ES-I3 (cell line): ENCODE measurements at regions not wholly inside any gene's neighbourhood (a gene's known extent, or its start where the extent isn't known, plus 50 kb on each side); places are given as distances from the start of the nearest gene placed in this dataset.
"Not testable (repeated sequence)": the region's sequence is repeated elsewhere in the genome, so short reads cannot be mapped to it uniquely, and the experiment has no call there.

ENCODE experiments used
- H3K36me3 ChIP-seq: 2 replicates; pipeline ENCODE4 v1.6.1; 2013; ENCODE audit warnings: mild to moderate bottlenecking, low read length, control low read depth, moderate library complexity; ENCODE audit not compliant: insufficient read depth
- H3K4me1 ChIP-seq: 2 replicates; pipeline ENCODE4 v1.6.1; 2013; ENCODE audit warnings: mild to moderate bottlenecking, control low read depth, low read length; ENCODE audit not compliant: insufficient read depth
- H3K9ac ChIP-seq: 2 replicates; pipeline ENCODE4 v1.6.1; 2013; ENCODE audit warnings: low read depth, mild to moderate bottlenecking, low read length, moderate library complexity
- H3K9me3 ChIP-seq: 2 replicates; pipeline ENCODE4 v1.6.1; 2013; ENCODE audit warnings: mild to moderate bottlenecking, low read length, moderate library complexity; ENCODE audit not compliant: control insufficient read depth, insufficient read depth

DNA sequence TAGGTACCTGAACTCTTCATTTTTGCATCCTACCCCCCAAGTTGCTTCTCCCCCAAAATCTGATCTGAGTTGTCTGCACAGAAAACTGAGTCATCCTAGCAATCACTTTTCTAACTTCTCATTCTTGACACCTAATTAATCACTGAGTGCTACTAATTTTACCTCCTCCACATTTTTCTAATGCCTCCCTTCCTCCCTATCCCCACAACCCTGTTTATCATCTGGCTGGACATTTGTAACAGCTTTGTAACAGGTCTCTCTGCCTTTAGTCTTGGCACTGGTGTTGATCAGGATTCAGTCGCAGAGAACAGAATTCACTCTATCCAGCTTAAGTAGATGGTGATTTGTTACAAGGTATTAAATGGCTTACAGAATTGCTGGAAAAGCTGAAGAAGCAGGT is 303.9 kb upstream of the GATB start:
- no peaks in the 10 kb centered on the region for H3K9me3 ChIP-seq

DNA sequence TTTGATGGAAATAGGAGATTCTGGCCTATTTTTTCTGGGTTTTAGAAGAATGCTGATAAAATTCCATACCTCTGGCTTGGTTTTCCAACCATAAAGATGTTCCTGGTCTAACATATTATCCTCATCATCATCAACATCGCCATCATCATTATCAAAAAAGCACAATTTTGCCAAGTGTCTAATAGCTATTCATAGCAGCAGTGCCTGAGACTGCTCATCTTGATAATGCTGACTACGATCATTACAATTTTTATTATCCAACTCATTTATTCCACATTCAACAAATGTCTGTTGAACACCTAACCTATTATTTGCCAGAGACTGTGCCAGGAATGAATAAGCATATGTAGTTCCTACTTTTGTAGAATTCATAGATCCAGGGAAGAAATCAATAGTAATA is 303.5 kb upstream of the GATB start:
- H3K4me1 ChIP-seq: peaks cover 6% of the 10 kb centered on the region; the same call in 1 of the 2 replicates
- H3K36me3 ChIP-seq: no peaks in the 10 kb centered on the region
- no peak overlapping the region for H3K9ac ChIP-seq
- no peaks in the 10 kb centered on the region for H3K9me3 ChIP-seq

More for the DNA sequence above, 303.9 kb upstream of the GATB start:
- H3K36me3 ChIP-seq: no peaks in the 10 kb centered on the region
- peaks cover 6% of the 10 kb centered on the region; the same call in 1 of the 2 replicates for H3K4me1 ChIP-seq
- no peak overlapping the region for H3K9ac ChIP-seq

DNA sequence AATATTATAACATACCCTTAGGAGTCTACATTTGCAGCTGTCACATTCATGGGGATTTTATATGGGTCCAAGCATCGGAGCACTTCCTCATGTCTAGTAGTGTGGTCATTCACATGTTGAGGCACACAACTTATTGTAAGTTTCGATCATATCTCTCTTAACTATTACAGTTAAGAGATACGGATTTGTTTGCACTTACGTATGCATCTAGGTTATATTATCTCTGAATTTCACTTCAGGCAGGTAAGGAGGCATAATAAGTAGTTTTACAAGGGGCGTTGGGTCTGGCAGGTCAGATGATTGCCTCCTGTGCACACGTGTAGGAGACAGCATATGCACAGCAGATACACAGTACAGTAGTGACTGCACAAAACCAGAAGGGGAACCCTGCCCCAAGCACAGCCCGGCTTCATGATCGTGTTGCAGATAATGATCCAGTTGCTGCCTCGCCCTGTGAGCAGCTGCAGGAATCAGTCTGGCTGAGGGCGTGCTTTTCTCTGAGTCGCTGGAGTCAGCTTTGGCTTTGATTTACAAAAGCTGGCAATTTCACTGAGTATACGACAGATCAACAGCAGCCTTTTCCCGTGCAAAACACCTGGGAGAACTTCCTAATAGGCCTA is 302.9 kb upstream of the GATB start:
- Histone ChIP-seq H3K9ac (no peak overlapping the region), H3K36me3 (no peaks in the 10 kb centered on the region), H3K4me1 (peaks cover 6% of the 10 kb centered on the region; the same call in 1 of the 2 replicates), H3K9me3 (no peaks in the 10 kb centered on the region)

- no peak overlapping the region for H3K9ac ChIP-seq
- no peaks in the 10 kb centered on the region for H3K9me3 ChIP-seq
- H3K36me3 ChIP-seq: no peaks in the 10 kb centered on the region
- H3K4me1 ChIP-seq: peaks cover 6% of the 10 kb centered on the region; the same call in 1 of the 2 replicates
Observed at GRCh38 chr4:152062936-152063620, 302.3 kb upstream of the GATB start.

- no peak overlapping the region for H3K9ac ChIP-seq
- H3K4me1 ChIP-seq: no peaks in the 10 kb centered on the region
- H3K36me3 ChIP-seq: no peaks in the 10 kb centered on the region
- no peaks in the 10 kb centered on the region; the same call in 1 of the 2 replicates for H3K9me3 ChIP-seq
Observed at GRCh38 chr4:152054731-152055130, 293.9 kb upstream of the GATB start.

DNA sequence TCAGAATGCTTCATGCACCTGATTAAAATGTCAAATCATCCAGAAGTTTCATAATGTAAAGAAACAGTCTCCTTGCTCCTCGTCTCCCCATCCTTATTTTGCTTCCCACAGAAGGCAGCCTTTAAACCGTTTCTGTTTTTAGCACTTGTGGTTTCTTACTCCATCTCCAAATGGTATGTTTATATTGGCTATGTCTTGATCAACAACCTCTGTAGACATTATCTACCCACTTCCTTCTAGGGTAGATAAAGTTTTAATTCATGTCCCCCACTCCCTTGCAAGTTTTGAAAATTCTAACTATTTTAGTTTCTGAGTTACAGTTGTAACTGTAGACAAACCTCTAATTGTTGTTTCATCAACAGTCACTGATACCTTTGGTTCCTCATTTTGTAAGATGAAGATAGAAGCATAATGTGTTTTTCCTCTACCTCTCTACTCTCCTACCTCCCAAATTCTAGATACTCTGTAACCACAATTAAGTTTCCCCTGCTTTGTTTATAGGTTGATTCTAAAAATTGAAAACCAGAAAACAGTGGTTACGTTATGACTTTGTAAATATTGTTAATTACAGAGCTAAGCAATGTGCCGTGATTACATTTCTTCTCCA is 291.7 kb upstream of the GATB start:
- H3K9me3 ChIP-seq: no peaks in the 10 kb centered on the region; the same call in 1 of the 2 replicates
- H3K9ac ChIP-seq: no peak overlapping the region
- H3K36me3 ChIP-seq: no peaks in the 10 kb centered on the region
- H3K4me1 ChIP-seq: no peaks in the 10 kb centered on the region; the same call in 1 of the 2 replicates

DNA sequence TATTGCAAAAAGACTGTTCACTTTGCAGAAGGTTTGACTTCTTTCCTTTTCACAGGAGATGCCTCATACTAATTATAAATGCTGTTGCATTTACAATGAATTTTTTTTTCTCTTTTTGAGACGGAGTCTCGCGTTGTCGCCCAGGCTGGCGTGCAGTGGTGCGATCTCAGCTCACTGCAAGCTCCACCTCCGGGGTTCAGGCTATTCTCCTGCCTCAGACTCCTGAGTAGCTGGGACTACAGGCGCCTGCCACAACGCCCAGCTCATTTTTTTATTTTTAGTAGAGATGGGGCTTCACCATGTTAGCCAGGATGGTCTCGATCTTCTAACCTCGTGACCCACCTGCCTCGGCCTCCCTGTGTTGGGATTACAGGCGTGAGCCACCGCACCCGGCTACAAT is 290.5 kb upstream of the GATB start:
- not testable (repeated sequence) for H3K9ac ChIP-seq, H3K9me3 ChIP-seq, H3K36me3 ChIP-seq, H3K4me1 ChIP-seq

GRCh38 chr4:152050106-152050505 is 289.3 kb upstream of the GATB start:
- Histone ChIP-seq H3K9ac (no peak overlapping the region), H3K4me1 (peaks cover 11% of the 10 kb centered on the region), H3K9me3 (no peaks in the 10 kb centered on the region), H3K36me3 (no peaks in the 10 kb centered on the region)

GRCh38 chr4:152047451-152047850 is 286.6 kb upstream of the GATB start:
- no peaks in the 10 kb centered on the region for H3K9me3 ChIP-seq
- no peaks in the 10 kb centered on the region for H3K36me3 ChIP-seq
- peaks cover 11% of the 10 kb centered on the region for H3K4me1 ChIP-seq
- H3K9ac ChIP-seq: no peak overlapping the region

- Histone ChIP-seq H3K9ac (peak overlapping the region; percentile 49), H3K4me1 (peaks cover 11% of the 10 kb centered on the region), H3K9me3 (no peaks in the 10 kb centered on the region), H3K36me3 (no peaks in the 10 kb centered on the region)
Observed at GRCh38 chr4:152045807-152046571, 285.2 kb upstream of the GATB start.

DNA sequence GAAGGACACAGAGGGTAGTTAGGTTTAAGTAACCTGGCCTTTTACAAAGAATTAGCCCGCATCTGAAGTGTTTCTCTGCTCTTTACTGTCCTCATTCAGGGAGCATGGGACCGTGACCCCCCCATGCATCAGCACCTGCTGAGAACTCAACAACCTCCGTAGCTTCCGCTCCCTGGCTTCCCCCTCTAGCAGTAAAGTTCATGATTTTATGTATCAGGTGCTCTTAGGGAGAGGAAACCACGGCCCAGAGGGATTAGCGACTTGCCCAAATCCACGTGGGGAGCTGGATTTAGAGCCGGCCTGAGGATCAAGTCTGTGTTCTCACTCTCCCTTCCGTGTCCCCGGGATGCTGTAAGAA is 284.6 kb upstream of the GATB start:
- H3K4me1 ChIP-seq: peaks cover 11% of the 10 kb centered on the region
- H3K9ac ChIP-seq: peak overlapping the region; percentile 49; the same call in 1 of the 2 replicates
- H3K36me3 ChIP-seq: no peaks in the 10 kb centered on the region
- H3K9me3 ChIP-seq: no peaks in the 10 kb centered on the region

DNA sequence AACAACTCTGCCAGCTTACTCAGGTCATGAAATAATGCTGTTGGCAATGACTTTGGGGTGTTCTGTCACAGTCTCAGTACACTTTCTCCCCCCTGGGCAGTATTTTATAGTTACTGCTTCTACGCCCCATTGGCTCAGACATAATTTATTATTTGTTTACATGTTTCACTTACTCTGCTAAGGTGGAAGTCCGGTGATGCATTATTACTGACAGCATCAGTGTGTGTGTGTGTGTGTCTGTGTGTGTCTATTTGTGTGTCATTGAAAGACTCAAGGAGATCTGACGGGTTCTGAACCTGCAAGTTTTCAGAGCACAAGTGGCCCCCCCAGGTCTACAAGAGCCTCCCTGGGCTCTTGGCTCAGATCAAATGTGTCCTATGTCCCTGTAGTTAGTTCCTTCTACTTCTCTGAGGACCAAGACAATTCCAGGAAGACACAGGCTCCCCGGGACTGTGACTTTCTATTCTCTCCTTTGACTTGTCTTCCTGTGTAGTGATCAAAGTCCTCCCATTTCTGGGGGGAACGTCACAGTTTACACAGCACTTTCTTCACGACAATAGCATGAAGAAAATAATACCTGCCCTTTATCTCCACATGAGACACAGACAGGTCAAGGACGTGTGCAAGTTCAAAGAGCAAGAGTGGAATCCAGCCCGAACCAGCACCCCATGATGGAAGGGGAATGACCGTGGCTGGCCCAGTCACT is 283.7 kb upstream of the GATB start:
- Histone ChIP-seq H3K4me1 (peaks cover 11% of the 10 kb centered on the region), H3K9ac (no peak overlapping the region), H3K9me3 (no peaks in the 10 kb centered on the region), H3K36me3 (no peaks in the 10 kb centered on the region)

DNA sequence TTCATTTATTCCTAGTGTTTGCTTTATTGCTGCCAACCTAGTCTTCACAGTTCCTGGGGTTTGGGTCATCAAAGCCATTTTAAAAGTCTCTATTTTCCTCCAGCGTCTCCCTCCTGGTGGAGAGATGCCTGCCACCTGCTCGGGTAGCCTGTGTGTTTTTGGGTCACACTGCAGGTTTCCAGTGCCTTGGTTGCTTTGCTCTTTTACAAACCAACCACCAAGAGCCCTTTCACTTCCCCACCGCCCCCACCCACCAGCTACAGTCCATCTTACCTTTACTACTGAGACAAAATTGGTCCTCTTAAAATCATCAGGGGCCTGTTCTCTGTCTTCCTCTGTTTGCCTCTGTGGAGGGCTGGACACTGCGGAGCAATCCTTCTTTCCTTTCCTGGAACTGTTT is 280.5 kb upstream of the GATB start:
- H3K36me3 ChIP-seq: no peaks in the 10 kb centered on the region
- no peak overlapping the region for H3K9ac ChIP-seq
- peaks cover 2% of the 10 kb centered on the region; the same call in 1 of the 2 replicates for H3K4me1 ChIP-seq
- no peaks in the 10 kb centered on the region for H3K9me3 ChIP-seq

DNA sequence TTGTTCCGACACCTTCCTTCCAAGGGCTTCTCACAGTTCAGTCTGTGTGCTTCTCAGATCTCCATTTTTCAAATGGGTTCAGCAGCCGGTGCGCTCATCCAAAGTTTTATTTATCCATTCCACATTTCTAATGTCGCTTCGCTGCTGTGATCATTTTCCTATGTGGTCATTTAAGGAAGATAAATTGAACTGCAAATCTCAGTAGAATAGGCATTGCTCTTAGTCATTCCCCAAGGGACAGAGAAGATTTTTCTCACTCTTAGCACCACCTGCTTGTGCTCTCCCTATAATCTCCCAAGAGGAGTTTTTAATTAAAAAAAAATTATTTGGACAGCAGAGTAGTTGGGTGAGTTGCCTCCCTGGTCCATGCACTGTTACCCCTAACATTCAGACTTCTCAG is 278.9 kb upstream of the GATB start:
- Histone ChIP-seq H3K9me3 (no peaks in the 10 kb centered on the region), H3K9ac (no peak overlapping the region), H3K4me1 (no peaks in the 10 kb centered on the region), H3K36me3 (no peaks in the 10 kb centered on the region)
